Stimulated activated CD8-positive, alpha-beta memory T cell treated with anti-CD3 and anti-CD28 coated beads, Interleukin-4, amount 100 ng/mL, for 48 hours (primary cell): ENCODE measurements at regions not wholly inside any gene's neighbourhood (a gene's known extent, or its start where the extent isn't known, plus 50 kb on each side); places are given as distances from the start of the nearest gene placed in this dataset.

Experiments
- DNase-seq: peaks from one replicate; pipeline ENCODE4 v3.0.0-alpha.2; 2020

DNA sequence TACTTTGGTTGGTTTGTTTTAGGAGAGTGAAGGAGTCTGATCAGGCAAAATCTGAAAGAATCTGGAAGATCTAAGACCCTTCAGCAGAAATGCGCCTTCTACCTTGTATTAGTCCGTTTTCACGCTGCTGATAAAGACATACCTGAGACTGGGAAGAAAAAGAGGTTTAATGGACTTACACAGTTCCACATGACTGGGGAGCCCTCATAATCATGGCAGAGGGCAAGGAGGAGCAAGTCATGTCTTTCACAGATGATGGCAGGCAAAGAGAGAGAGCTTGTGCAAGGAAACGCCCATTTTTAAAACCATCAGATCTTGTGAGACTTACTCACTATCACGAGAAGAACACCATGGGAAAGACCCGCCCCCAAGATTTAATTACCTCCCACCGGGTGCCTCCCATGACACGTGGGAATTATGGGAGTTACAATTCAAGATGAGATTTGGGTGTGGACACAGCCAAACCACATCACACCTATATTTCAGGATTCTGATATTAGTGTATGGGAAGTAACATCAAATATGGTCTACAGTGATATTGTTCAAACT, 99.3 kb downstream of the GLUL start:
- DNase-seq, result no peak

DNA sequence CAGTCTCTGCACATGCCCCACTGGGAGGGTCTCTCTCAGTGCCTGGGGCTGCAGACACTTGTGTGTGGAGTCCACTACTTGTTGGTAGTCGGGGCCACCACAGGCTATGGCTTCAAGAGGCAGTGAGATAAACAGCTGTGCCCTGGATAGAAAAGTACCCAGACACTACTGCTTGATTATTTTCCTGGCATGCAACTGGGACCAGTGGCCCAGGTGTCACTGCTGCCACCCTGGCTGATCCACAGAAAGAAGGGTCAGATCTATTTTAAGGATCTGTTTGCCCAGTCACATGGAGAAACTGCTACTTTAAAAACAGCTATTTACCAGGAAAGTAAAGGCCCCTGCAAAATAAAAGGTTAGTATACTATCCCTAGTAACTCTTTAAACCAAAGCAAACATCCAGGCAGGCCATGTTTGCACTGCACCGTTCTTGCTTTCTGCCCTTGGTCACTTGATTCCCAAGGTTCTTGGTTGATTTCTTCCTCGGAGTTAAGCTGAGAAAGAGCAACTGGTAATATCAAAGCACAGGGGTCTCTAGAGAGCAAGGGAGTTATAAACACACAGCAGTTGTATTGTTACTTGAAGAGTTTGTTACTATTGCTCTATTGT, 99.9 kb downstream of the GLUL start:
- DNase-seq, result no peak

DNA sequence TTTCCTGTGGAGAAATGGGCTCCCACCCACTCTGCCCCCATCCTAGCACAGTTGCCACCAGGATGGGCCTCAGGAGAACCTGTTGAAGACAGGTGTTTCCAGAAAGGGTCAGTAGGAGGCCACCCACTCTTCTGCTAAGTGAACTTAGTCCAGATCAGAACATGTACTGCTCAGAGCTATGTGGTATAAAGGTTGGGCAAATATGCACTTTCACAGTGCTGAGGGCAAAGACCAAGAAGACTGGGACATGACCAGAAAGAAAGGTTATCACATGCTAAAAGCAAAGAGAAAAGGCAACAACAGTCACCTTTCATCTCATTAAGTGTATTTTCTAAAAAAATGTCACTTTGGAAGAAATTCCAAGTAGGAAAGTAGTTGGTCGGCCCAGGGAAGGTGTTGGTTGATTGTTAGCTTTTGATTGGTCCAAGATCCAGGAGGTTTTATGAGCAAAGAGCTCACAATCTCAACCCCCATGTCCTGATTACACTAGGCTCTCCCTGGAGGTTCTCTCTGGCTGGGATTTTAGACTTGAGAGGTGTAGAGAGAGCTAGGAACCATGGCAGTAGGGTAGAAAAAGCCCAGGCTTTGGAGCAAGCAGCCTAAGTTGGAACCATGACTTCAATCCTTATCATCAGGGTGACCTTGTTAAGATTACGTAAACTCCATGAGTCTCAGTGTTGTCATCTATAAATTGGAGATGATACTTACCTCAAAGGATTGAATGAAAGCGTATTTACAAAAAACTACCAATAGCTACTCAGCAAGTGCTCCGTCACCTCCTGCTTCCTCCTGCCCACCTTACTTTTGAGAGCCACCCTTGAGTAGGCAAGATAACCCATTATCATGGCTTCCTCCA, 102.6 kb downstream of the GLUL start:
- no peak for DNase-seq

DNA sequence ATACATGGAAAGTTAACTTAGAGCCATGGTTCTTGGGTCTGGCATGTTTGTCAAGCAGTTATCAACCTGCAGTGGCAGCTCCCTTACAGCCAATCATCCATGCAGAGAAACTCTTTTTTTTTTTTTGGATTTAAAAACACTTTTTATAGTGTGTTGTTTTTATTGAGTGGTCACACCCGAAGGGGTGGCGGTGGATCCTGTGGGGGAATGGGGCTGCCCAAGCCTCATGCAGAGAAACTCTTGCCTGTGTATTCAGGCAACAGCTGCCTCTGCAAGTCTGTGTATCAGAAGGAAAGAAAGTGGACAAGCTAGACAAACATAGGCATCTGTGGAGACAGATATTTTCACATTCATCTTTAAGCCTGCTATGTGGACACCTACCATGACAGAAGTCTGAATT, 104.8 kb downstream of the GLUL start:
- DNase-seq, result no peak

DNA sequence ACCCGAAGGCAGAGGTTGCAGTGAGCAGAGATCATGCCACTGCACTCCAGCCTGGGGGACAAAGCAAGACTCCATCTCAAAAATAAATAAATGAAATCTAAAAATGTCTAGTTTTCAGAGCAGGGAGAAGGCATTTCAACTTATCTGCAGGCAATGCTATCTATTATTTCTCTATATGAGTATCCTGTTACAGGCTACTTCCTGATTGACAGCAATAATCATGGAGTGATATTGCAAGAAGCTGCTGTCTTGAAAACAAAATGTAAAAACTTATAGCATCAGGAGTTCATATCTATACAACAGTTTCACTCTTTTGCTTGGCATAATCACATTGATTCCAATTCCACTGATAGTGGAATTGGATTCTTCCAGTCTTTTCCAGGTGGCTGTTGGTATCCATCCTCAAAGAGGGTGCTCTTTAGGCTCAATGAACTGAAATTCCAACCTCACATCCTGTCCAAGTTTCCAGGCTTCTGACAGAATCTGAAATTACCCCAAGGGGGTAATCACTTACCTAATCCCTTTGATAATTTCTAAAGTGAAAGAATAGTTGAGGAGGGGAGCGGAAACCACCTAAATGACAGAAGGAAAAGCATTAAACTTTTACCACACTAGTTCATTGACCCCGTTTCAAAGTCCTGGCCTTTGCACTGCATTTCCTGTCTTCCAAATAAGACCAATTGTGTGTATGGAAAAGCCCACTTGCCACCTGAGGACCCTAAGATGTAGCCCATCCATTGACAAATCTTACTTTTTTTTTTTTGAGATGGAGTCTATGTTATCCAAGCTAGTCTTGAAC, 107.6 kb downstream of the GLUL start:
- DNase-seq, result no peak

DNA sequence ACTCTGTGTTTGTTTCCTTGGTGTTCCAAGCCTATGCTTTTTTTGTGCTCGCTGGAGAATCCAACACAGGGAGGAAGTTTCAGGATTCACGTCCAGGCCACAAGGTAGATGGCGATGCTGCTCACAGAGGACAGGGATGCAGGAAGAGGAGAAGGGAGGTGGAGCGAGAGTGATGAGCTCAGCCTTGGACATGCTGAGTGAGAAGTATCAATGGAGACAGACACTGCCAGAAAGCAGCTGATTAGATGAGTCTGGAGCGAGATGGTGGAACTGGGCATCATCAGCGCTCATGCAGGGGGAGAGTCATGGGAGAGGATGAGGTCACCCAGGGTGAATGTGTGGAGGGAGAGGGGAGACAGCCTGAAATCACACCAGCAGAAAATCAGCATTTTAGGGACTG, 110.0 kb downstream of the GLUL start:
- DNase-seq, result no peak

DNA sequence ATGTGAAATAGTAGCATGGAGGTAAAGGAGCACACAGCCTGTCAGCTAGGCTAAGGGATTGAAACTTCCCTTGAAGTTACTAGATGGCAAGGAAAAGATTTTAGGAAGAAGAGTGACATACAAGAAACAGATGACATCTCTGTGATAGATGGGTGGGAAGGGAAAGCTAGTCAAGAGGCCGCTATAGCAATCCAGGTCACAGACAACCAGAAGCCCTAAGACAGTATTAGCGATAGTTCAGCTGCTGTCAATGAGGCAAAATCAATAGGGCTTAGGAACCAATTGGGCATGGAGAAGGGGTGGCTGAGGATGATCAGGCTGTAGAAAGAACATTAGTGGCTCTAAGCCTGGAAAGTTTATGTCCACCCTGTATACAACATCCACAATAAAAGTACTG, 111.1 kb downstream of the GLUL start:
- DNase-seq, result no peak

DNA sequence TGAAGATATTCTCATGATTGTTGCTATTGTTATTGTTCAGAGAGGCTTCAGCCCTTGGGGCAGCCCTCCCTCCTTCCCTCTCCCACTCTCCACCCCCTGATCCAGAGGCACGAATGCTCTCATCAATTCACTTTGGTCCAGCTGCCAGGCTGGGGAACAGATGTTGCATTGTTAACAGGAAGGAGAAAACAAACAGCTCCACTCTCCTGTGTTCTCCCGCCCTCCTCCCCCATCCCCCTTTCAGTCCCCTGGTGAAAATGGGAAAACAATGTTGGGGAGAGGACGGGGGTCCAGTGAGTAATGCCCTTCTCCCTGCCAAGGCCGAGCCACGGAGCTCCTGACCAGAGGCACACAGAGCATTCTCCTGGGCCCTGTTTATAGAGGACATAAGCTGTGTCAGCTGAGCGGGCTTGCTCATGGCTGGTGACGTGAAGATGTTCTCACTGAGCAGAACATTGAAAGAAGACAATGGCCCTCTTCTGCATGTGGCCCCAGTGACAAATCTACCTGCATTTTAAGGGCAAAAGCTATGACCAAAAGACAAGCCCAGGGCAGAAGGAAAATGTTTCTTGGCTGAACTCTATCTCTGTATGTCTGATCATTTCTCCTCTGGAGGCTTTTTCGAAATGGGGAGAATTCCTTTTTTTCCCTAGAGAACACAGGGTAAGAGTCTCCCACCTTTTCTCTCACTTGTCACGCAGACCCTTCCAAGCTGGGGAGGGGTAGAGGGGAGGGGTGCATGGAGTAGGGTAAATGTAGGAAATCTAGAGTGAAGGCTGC, 111.7 kb downstream of the GLUL start:
- DNase-seq, result no peak

DNA sequence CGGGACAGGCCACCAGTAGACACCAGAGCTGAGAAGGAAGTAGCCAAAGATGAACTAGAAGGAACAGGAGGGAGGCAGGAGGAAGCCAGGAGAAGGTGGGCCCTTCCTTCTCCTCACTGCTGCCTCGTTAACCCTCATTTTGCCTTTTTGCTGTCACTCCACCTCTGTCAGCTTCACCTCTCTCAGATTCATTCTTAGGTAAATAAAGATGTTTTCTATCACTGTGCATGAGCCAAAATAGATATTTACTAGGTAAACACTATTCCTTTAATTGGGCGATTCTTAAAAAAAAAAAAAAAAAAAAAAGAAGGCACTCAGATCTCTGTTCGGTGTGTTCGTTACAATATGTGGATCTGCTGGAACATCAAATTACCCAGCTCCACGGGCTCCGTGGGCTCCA, 112.3 kb downstream of the GLUL start:
- DNase-seq, result no peak

DNA sequence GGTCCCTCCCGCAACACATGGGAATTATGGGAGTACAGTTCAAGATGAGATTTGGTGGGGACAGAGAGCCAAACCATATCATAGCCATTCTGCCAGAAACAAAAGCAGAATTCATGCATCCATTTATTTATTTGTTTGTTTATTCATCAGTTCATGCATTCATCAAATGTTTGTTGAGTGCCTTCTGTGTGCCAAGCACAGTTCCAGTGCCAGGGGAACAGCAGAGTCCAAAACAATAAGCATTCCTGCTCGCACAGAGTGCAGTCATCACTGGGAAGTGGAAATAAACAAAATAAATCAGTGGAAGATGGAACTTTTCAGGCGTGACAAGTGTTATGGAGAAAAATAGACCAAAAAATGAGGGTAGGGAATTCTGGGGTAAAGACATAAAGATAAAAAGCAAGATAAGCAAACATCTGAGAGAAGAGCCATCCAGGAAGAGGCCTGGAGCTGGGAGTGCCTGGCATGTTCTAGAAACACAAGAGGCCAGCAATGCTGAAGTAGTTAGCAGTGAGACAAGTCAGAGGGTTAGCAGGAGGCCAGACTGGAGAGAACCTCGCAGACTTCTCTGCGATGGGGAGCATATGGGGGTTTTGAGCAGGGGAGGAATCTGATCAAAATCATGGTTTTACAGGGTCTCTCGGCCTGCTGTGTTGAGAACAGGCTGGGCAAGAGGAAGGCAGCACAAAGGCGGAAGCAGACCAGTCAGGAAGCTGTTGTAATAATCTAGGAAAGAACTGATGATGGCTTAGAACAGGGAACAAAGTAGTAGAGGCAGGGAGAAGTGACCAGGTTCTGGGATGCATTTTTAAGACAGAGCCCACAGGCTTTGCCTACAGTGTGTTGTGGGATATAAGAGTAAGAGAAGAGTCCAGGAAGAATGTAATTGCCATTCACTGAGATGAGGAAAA, 113.2 kb downstream of the GLUL start:
- DNase-seq, result no peak

DNA sequence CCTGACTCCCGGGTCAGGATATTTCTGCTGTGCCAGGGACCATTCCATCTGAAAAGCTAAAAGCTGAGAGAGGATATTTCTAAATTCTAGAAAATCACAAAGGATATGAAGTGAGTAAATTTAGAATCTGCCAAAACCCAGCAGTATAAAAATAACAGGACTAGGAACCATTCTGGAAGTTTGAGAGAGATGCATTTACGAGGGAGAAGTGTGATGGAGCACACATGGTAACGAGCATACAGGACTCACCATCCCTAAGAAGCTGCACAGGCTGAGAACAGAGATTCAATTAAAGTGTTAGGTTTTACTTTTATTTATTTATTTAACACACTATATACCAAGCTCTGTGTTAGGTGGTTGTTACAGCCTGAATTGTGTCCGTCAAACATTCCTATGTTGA, 116.3 kb downstream of the GLUL start:
- no peak for DNase-seq

DNA sequence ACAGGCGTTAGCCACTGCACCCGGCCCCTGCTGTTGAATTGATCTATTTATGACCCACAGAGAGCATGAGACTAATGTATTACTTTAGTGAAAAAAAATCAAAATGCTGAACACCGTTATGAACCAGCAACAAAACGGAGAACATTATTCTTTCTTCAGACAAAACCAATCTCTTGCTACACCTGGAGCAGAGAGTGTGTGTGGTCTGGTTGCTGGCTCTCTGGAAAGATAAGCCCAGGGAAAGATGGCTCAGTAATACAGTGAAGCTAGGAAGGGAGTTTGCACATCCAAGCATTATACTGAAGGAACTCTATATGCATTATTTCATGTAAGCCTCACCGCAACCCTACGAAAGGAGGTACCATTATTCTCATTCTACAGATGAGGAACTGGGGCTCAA, 117.0 kb downstream of the GLUL start:
- no peak for DNase-seq

DNA sequence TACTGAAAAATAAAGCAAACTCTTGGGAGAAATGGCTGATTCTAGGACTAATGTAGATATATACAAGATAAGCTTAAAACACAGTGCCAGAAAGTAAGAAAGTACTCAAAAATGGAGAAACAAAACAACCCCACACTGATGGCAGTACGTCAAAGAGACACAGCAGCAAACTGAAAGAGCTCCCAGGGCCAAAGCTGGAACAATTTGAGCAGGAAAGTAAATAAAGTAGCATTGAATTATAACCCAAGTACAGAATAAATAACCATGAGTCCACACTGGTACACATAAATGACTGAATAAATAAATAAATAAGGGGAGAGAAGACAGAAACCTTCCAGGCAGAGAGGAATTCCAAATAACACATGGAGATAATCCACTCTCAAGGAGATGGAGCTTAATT, 120.9 kb downstream of the GLUL start:
- no peak for DNase-seq

DNA sequence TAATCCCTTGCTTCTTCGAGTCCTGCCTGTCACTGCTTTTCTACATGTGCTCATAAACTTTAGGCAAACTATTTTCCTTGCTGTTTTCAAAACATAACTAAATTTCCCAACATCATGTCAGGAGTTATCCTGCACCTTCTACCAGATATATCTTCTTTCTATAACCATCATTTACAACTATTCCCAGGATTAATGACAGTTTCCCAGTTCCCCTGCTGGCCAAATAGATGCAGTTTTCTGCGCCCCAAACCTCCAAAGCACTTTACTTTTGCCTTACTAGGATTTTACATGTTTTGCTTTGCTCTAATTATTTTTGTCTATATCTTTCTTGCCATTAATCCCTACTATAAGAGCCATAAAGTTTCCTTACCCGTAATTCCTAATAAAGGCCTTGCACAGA, 122.5 kb downstream of the GLUL start:
- no peak for DNase-seq

DNA sequence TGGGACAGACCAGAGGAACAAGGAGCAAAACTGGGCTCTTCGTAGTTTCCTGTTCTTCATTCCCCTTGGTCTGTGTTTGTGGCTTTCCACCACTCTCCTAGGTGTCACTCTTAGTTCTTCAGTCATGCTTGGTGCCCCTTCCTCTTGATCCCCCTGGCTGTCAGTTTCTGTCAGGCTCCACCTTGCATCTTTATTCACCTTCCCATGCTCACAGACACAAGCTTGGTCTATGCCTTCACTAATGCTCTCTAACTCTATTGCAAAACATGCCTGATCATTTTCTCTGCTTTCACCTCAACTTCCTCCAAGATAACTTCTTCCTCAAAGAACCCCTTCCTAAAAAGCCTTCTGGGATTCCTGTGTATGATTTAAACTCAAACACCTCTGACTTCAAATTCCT, 122.9 kb downstream of the GLUL start:
- DNase-seq, result no peak

DNA sequence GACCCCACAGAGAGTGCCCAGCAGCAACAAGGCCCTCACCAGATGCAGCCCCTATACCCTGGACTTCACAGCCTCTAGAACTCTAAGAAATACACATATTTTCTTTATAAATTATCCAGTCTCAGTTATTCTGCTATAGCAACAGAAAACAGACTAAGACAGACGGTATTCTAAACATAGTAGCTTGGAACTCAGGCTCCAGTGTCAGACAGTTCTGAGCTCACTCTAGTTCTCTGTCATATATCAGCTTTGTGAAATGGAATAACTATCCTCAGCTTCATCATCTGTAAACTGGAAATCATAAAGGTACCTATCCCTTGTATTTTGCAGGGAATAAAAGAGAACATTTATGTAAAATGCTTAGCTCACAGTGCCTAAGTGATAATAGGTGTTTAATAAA, 127.4 kb downstream of the GLUL start:
- no peak for DNase-seq

DNA sequence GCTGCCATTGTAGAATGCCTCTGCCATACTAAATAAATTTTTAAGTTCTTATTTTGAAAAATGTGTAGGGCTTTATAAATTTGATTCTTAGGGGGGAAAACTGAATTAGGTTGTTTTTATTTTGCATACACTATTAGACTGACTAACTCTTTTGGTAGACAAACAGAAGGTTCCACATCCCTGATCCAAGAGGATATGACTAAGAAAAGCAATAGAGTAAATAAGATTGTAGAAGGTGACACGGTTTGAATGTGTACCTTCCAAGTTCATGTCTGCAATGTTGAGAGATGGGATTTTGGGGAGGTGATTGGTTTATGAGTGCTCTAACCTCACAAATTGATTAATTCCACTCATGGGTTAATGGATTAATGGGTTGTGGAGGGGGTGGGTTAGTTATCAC, 127.9 kb downstream of the GLUL start:
- no peak for DNase-seq

DNA sequence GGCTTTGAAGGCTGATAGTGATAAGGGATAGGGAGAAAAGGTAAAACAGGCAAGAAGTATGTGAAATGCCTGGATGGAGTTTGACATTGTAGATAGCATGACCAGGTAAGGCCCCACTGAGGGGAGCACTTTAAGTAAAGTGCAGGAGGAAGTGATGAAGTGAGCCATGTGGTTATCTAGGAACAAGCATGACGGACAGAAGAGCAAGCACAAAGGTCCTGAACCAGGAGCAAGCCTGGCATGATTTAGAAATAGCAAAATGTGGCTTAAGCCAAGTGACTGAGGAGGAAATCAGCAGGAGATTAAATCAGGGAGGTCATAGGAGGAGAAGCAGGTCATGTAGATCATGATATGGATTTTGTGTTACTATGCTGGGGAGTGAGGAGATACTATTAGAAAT, 129.2 kb downstream of the GLUL start:
- DNase-seq, result no peak

DNA sequence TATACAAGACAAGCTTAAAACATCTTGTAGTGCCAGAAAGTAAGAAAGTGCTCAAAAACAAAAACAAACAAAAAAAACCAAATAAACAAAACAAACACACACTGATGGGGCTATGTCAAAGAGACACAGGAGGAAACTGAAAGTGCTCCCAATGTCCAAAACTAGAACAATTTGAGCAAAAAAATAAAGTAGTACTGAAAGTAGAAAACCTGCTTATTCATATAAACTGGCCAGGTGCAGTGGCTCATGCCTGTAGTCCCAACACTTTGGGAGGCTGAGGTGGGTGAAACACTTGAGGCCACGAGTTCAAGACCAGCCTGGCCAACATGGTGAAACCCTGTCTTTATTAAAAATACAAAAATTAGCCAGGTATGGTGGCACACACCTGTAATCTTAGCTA, 129.9 kb downstream of the GLUL start:
- no peak for DNase-seq

DNA sequence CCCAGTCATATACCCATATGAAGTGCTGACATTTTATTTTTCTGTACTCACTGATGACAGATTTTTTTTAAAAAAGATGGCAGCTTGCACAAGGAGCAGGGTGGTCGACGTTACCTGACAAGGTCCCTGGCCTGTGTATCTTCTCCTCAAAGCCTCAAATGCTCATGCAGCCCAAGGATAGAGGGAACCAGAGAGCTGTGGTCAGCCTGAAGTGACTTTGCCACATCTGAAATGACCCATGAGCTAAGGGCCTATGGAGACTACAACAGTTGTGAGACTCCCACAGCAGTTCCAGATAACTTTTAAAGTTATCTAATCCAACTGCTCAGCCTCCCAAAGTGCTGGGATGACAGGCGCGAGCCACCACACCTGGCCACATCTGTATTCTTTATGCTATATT, 131.1 kb downstream of the GLUL start:
- no peak for DNase-seq

DNA sequence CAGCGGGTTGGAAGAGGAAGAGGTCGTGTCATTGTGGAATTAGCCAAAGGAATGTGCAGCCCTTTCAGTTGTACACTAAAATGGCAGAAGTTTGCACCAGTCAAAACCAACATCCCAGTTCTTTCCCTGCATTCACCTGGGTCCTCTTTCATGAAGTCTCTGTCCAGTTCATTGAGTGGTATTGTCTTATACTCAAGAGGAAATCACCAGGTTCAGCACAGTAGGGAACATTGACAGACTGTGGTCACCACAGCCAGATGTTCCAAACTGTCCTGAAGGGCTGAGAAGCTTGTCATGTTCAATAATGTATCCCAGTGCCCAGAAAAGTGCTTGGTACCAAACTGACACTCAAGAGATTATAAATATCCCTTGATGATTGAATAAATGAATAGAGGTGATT, 131.6 kb downstream of the GLUL start:
- DNase-seq, result no peak
